ENCODE measurements at regions not wholly inside any gene's neighbourhood (a gene's known extent, or its start where the extent isn't known, plus 50 kb on each side); places are given as distances from the start of the nearest gene placed in this dataset.

DNA sequence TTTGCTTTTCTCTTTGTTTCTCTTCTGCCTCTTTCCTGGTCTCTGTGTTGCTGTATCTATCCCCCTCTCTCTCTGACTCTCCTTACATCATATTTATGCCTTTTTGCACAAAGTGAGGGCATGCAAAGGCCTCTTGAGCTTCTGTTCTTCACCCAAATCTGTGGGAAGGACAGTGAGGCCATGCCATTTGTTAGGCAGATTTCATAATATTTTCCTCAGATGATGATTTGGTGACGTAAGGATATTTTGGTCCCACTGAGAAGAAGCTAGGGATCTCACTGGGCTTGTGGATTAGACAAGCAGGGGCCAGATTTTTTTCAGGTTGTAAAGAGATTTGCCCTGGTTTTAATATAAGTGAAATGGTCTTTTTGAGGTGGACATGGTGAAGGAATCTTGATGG is 249.4 kb upstream of the USP24 start (continued):
- TF ChIP-seq, protein P1, sequence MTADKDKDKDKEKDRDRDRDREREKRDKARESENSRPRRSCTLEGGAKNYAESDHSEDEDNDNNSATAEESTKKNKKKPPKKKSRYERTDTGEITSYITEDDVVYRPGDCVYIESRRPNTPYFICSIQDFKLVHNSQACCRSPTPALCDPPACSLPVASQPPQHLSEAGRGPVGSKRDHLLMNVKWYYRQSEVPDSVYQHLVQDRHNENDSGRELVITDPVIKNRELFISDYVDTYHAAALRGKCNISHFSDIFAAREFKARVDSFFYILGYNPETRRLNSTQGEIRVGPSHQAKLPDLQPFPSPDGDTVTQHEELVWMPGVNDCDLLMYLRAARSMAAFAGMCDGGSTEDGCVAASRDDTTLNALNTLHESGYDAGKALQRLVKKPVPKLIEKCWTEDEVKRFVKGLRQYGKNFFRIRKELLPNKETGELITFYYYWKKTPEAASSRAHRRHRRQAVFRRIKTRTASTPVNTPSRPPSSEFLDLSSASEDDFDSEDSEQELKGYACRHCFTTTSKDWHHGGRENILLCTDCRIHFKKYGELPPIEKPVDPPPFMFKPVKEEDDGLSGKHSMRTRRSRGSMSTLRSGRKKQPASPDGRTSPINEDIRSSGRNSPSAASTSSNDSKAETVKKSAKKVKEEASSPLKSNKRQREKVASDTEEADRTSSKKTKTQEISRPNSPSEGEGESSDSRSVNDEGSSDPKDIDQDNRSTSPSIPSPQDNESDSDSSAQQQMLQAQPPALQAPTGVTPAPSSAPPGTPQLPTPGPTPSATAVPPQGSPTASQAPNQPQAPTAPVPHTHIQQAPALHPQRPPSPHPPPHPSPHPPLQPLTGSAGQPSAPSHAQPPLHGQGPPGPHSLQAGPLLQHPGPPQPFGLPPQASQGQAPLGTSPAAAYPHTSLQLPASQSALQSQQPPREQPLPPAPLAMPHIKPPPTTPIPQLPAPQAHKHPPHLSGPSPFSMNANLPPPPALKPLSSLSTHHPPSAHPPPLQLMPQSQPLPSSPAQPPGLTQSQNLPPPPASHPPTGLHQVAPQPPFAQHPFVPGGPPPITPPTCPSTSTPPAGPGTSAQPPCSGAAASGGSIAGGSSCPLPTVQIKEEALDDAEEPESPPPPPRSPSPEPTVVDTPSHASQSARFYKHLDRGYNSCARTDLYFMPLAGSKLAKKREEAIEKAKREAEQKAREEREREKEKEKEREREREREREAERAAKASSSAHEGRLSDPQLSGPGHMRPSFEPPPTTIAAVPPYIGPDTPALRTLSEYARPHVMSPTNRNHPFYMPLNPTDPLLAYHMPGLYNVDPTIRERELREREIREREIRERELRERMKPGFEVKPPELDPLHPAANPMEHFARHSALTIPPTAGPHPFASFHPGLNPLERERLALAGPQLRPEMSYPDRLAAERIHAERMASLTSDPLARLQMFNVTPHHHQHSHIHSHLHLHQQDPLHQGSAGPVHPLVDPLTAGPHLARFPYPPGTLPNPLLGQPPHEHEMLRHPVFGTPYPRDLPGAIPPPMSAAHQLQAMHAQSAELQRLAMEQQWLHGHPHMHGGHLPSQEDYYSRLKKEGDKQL (CRISPR knock-in tag; IDR thresholded peaks at IDR 0.05; ENCODE audit: low read depth) = no peak
- no peak for TF ChIP-seq SMAD3 (CRISPR knock-in tag; IDR thresholded peaks at IDR 0.05)
- TF ChIP-seq, protein P2, sequence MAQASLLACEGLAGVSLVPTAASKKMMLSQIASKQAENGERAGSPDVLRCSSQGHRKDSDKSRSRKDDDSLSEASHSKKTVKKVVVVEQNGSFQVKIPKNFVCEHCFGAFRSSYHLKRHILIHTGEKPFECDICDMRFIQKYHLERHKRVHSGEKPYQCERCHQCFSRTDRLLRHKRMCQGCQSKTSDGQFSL (CRISPR knock-in tag; IDR thresholded peaks at IDR 0.05) = no peak
- TF ChIP-seq ZNF619 (CRISPR knock-in tag; IDR thresholded peaks at IDR 0.05) = no peak
- no peak for TF ChIP-seq KLF16 (CRISPR knock-in tag; IDR thresholded peaks at IDR 0.05)
- no peak for TF ChIP-seq CCAR2 (optimal IDR thresholded peaks at IDR 0.05; ENCODE audit: low read depth, low read length)
- TF ChIP-seq RBM39 (IDR thresholded peaks at IDR 0.05; ENCODE audit: low read depth, low read length, poor library complexity, severe bottlenecking) = no peak
- TF ChIP-seq ZNF251 (CRISPR knock-in tag; IDR thresholded peaks at IDR 0.05) = no peak
- no peak for TF ChIP-seq ELF4 (CRISPR knock-in tag; IDR thresholded peaks at IDR 0.05; ENCODE audit: borderline replicate concordance)
